ENCODE measurements at regions not wholly inside any gene's neighbourhood (a gene's known extent, or its start where the extent isn't known, plus 50 kb on each side); places are given as distances from the start of the nearest gene placed in this dataset.

GRCh38 chr1:228837817-228838716 lies 102.8 kb downstream of the RHOU start (continued):
- TF ChIP-seq ZNF572 (CRISPR knock-in tag; IDR thresholded peaks at IDR 0.05) (no peak), RBM22 (optimal IDR thresholded peaks at IDR 0.05; ENCODE audit: low read length) (no peak), PAF1 (CRISPR knock-in tag; IDR thresholded peaks at IDR 0.05) (no peak), HNF1B (CRISPR knock-in tag; IDR thresholded peaks at IDR 0.05) (peak; percentile 91), MATR3 (CRISPR knock-in tag; IDR thresholded peaks at IDR 0.05) (no peak), GLI4 (CRISPR knock-in tag; IDR thresholded peaks at IDR 0.05; ENCODE audit: borderline replicate concordance) (no peak), ZBTB37 (CRISPR knock-in tag; IDR thresholded peaks at IDR 0.05) (peak; percentile 39; the same call in 1 of the 2 replicates), PRDM4 (CRISPR knock-in tag; IDR thresholded peaks at IDR 0.05; ENCODE audit: borderline replicate concordance) (no peak), TFDP1 (CRISPR knock-in tag; IDR thresholded peaks at IDR 0.05; ENCODE audit: borderline replicate concordance) (peak; percentile 30; the same call in 1 of the 2 replicates), JARID2 (CRISPR knock-in tag; IDR thresholded peaks at IDR 0.05; ENCODE audit: insufficient replicate concordance) (no peak), THAP9 (CRISPR knock-in tag; IDR thresholded peaks at IDR 0.05; ENCODE audit: borderline replicate concordance) (peak; percentile 63; the same call in 1 of the 2 replicates), ZNF83 (CRISPR knock-in tag; IDR thresholded peaks at IDR 0.05; ENCODE audit: borderline replicate concordance) (no peak), ZNF101 (CRISPR knock-in tag; IDR thresholded peaks at IDR 0.05; ENCODE audit: borderline replicate concordance, low read depth) (no peak), RXRA (CRISPR knock-in tag; IDR thresholded peaks at IDR 0.05) (no peak; the same call in 1 of the 2 replicates), ETV6 (CRISPR knock-in tag; conservative IDR thresholded peaks at IDR 0.05) (no peak), HOXA7 (CRISPR knock-in tag; IDR thresholded peaks at IDR 0.05) (no peak), ZNF709 (CRISPR knock-in tag; IDR thresholded peaks at IDR 0.05) (no peak), ZBTB38 (CRISPR knock-in tag; IDR thresholded peaks at IDR 0.05) (no peak)

Measured in HepG2 (cell line).